ENCODE measurements at regions not wholly inside any gene's neighbourhood (a gene's known extent, or its start where the extent isn't known, plus 50 kb on each side); places are given as distances from the start of the nearest gene placed in this dataset.

DNA sequence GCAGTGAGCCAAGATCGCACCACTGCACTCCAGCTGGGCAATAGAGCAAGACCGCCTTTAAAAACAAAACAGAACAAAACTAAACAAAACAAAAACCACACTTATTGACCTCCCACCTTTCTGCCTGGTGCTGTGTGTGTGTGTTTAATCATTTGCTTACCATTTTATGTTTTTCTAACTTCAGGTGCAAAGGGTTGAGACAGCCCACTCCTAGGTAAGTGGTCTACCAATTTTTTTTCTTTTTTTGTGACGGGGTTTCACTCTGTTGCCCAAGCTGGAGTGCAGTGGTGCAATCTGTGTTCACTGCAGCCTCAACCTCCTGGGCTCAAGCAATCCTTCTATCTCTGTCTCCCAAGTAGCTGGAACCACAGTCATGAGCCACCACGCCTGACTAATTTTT lies 65.8 kb downstream of the SALL1 start:
- H3K4me3 ChIP-seq (ENCODE audit: low read depth, low read length), result no peak overlapping the region
- ChIA-PET CTCF (no interaction called here), POLR2A (no interaction called here)
- TF ChIP-seq, protein P1, sequence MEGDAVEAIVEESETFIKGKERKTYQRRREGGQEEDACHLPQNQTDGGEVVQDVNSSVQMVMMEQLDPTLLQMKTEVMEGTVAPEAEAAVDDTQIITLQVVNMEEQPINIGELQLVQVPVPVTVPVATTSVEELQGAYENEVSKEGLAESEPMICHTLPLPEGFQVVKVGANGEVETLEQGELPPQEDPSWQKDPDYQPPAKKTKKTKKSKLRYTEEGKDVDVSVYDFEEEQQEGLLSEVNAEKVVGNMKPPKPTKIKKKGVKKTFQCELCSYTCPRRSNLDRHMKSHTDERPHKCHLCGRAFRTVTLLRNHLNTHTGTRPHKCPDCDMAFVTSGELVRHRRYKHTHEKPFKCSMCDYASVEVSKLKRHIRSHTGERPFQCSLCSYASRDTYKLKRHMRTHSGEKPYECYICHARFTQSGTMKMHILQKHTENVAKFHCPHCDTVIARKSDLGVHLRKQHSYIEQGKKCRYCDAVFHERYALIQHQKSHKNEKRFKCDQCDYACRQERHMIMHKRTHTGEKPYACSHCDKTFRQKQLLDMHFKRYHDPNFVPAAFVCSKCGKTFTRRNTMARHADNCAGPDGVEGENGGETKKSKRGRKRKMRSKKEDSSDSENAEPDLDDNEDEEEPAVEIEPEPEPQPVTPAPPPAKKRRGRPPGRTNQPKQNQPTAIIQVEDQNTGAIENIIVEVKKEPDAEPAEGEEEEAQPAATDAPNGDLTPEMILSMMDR (IDR thresholded peaks at IDR 0.05; ENCODE audit: insufficient read depth, low read depth, low read length), result no peak
- H3K27me3 ChIP-seq (ENCODE audit: control insufficient read depth, insufficient read depth, low read length), result no peaks in the 10 kb centered on the region
- DNase-seq (ENCODE audit: low read depth), result no peak
- H3K36me3 ChIP-seq (ENCODE audit: control insufficient read depth, insufficient read depth, low read length), result no peaks in the 10 kb centered on the region

DNA sequence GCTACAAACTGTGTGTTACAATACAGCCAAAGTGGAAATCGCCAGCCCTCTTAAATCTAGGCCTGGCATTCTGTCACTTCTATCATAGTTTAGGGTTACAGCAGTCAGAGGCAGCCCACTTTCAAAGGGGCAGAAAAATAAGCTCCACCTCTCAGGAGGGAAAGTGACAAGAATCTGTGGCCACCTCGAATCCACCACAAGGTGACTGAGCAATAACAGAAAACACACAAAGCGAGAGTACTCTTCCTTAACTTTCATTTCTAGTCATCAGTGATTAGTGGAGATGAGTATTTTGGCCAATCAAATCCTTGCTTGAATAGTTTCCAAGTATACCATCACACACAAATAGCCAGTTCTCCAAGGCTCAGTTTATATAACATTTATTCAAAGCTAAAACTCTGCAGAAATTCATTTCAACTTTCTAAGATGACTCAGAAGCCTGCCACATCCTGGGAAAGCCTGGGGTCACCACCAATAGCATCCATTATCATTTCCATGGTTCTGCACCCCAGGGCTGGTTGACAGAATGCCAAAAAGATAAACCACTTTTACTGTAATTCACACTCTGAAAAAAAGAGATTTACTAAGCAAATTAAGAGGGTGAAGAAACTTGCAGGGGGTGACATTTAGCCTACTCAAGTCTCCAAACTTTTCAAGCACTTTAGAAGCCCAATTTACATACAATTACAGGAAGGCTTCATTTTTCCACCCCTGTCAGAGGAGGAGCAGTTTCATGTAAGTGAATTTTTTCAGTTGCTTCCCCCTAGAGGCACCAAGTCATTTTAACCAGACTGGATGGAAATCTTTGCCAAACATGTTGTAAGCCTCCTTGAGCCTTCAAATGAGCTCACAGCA lies 66.8 kb downstream of the SALL1 start:
- POLR2A ChIA-PET, result no interaction called here
- Histone ChIP-seq H3K4me3 (ENCODE audit: low read depth, low read length) (no peak overlapping the region), H3K27me3 (ENCODE audit: control insufficient read depth, insufficient read depth, low read length) (no peaks in the 10 kb centered on the region), H3K36me3 (ENCODE audit: control insufficient read depth, insufficient read depth, low read length) (no peaks in the 10 kb centered on the region)
- no peak for DNase-seq (ENCODE audit: low read depth)
- TF ChIP-seq, protein P1 (IDR thresholded peaks at IDR 0.05; ENCODE audit: insufficient read depth, low read depth, low read length), result no peak
- CTCF ChIA-PET, result interaction anchor here (1.7 kb wide), 1 partner anchor 9 kb away, joined by 4 read pairs; no protein-coding TSS in a partner anchor

DNA sequence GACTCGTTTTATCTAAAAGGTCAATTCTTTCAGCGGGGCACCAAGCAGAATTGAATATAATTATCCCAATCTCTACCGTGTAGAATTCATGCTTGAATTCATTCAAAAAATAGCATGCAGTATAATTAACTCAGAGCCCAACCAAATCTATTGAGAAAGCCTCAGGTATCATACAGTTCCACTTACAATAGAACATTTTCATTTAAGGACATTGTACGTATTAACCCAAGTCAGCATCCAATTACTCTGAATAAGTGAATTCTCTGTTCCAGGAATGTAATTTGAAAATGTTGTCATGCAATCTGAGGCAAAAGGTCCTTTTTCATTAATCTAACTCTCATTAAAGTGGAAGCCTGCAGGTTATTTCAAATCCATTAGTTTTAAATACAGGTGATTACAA lies 78.5 kb downstream of the SALL1 start:
- Histone ChIP-seq H3K27me3 (ENCODE audit: control insufficient read depth, insufficient read depth, low read length) (no peaks in the 10 kb centered on the region), H3K36me3 (ENCODE audit: control insufficient read depth, insufficient read depth, low read length) (no peaks in the 10 kb centered on the region), H3K4me3 (ENCODE audit: low read depth, low read length) (no peak overlapping the region)
- no peak for DNase-seq (ENCODE audit: low read depth)
- ChIA-PET CTCF (no interaction called here), POLR2A (no interaction called here)
- TF ChIP-seq, protein P1 (IDR thresholded peaks at IDR 0.05; ENCODE audit: insufficient read depth, low read depth, low read length), result no peak

DNA sequence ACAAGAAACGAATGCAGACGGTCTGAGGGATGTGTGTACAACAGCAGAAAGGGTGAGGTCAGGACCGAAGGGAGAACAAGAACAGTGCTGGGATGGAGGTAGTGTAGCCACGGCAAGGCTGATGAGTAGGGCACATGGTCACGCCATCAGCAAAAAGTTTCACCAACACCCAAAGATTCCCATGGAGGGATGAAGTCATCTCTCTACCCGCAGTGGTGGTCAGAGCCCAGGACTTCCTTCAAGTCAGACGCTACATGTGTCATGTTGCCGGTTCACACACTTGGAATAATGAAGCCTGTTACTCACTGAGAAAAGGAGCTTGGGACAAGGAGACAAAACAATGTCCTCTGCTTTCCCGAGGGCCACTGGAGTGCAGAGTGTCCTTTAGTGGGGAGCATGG lies 79.7 kb downstream of the SALL1 start:
- POLR2A ChIA-PET, result no interaction called here
- DNase-seq (ENCODE audit: low read depth), result no peak
- CTCF ChIA-PET, result no interaction called here
- no peaks in the 10 kb centered on the region for H3K36me3 ChIP-seq (ENCODE audit: control insufficient read depth, insufficient read depth, low read length)
- TF ChIP-seq, protein P1 (IDR thresholded peaks at IDR 0.05; ENCODE audit: insufficient read depth, low read depth, low read length), result no peak
- H3K27me3 ChIP-seq (ENCODE audit: control insufficient read depth, insufficient read depth, low read length), result no peaks in the 10 kb centered on the region
- H3K4me3 ChIP-seq (ENCODE audit: low read depth, low read length), result no peak overlapping the region

DNA sequence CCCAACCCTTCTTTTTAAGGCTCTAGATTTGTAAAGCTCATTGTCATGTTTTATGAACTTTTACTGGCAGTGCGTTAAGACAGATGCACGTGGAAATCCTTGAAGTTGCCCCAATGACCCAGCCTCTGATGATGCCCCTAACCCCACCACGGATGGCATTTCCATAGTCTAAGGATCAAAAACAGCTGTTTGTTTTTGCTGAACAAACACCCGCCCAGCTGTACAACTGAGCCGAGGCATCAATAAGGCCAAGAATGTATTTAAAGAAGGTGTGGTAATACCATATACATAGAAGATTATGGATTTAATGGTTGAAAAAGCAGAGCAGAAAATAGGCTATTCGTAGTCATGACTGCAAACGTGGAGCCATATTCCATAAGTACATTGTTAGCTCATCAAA lies 83.7 kb downstream of the SALL1 start:
- POLR2A ChIA-PET, result no interaction called here

More for the DNA sequence above, 83.7 kb downstream of the SALL1 start:
- Histone ChIP-seq H3K4me3 (ENCODE audit: low read depth, low read length) (no peak overlapping the region), H3K36me3 (ENCODE audit: control insufficient read depth, insufficient read depth, low read length) (no peaks in the 10 kb centered on the region), H3K27me3 (ENCODE audit: control insufficient read depth, insufficient read depth, low read length) (no peaks in the 10 kb centered on the region)
- TF ChIP-seq, protein P1 (IDR thresholded peaks at IDR 0.05; ENCODE audit: insufficient read depth, low read depth, low read length), result no peak
- CTCF ChIA-PET, result no interaction called here
- DNase-seq (ENCODE audit: low read depth), result no peak
